Gastroesophageal sphincter (tissue), 4 donors: ENCODE measurements at regions not wholly inside any gene's neighbourhood (a gene's known extent, or its start where the extent isn't known, plus 50 kb on each side); places are given as distances from the start of the nearest gene placed in this dataset.

Experiments
- ATAC-seq: fragments of 150-250 bp; one replicate; pipeline ENCODE4 v1.9.1; 2016; ENCODE audit warnings: mild to moderate bottlenecking, moderate library complexity
- H3K27ac ChIP-seq, 4 donors: fragments of 200-600 bp; sonication (generic) in 3 of 4; 1 replicate in 3 of 4; 2 replicates in 1 of 4; pipeline ENCODE4 v1.5.1; 2016 to 2019
- H3K27me3 ChIP-seq: fragments of 200-600 bp; sonication (generic); one replicate; pipeline ENCODE4 v1.5.1; 2019
- H3K36me3 ChIP-seq, 2 donors: fragments of 200-600 bp; sonication (generic); one replicate each; pipeline ENCODE4 v1.5.1; 2019; ENCODE audit warnings: control low read depth in 1 of 2
- H3K4me1 ChIP-seq, 3 donors: fragments of 200-600 bp; sonication (generic); 1 replicate in 2 of 3; 2 replicates in 1 of 3; pipeline ENCODE4 v1.5.1; 2016 to 2019; ENCODE audit warnings: control low read depth in 2 of 3
- H3K4me3 ChIP-seq, 2 donors: fragments of 200-600 bp; sonication (generic); one replicate each; pipeline ENCODE4 v1.5.1; 2019; ENCODE audit warnings: mild to moderate bottlenecking in 1 of 2, moderate library complexity in 1 of 2
- H3K9me3 ChIP-seq, 3 donors: fragments of 200-600 bp; sonication (generic); one replicate each; pipeline ENCODE4 v1.5.1; 2017 to 2019; ENCODE audit warnings: control low read depth in 2 of 3
- CTCF ChIP-seq, 4 experiments: fragments of 200-600 bp in 2 of 4; fragments of 450-650 bp in 2 of 4; sonication (generic) in 1 of 4; IDR thresholded peaks; one replicate each; pipeline ENCODE4 v1.5.1; 2017 to 2019; ENCODE audit warnings: antibody characterized with exemption in 4 of 4, mild to moderate bottlenecking in 2 of 4, moderate library complexity in 2 of 4
- EP300 ChIP-seq: sonication (generic); formaldehyde crosslinking; IDR thresholded peaks from one replicate; pipeline ENCODE4 v1.6.1; 2017; ENCODE audit warnings: antibody characterized with exemption, mild to moderate bottlenecking
- POLR2A ChIP-seq, 2 donors: fragments of 450-650 bp; IDR thresholded peaks; one replicate each; pipeline ENCODE4 v1.6.1; 2017; ENCODE audit warnings: antibody characterized with exemption in 2 of 2, mild to moderate bottlenecking in 2 of 2, moderate library complexity in 1 of 2
- POLR2AphosphoS5 ChIP-seq: sonication (generic); formaldehyde crosslinking; IDR thresholded peaks from one replicate; pipeline ENCODE4 v1.6.1; 2017; ENCODE audit warnings: antibody characterized with exemption
- WGBS, 2 donors: methylation state at CpG; one replicate each; pipeline ENCODE4 v1.1.5; 2018; ENCODE audit warnings: low coverage in 1 of 2; 5-methylcytosine and 5-hydroxymethylcytosine counted together

GRCh38 chrX:25076941-25077500 is 61.3 kb upstream of the ARX start:
- no peaks in the 10 kb centered on the region for H3K36me3 ChIP-seq
- 63 to 69% methylated on average over 5 to 7 of the region's 9 CpGs for WGBS, 2 donors
- no peaks in the 10 kb centered on the region for H3K9me3 ChIP-seq
- no peaks in the 10 kb centered on the region for H3K4me1 ChIP-seq
- H3K27me3 ChIP-seq = no peaks in the 10 kb centered on the region
- ATAC-seq = no peak
- no peak overlapping the region for H3K27ac ChIP-seq
- TF ChIP-seq EP300 = no peak
- TF ChIP-seq CTCF (IDR thresholded peaks at IDR 0.05) = no peak
- no peak for TF ChIP-seq POLR2AphosphoS5
- no peak for TF ChIP-seq POLR2A (IDR thresholded peaks at IDR 0.05)
- no peak overlapping the region for H3K4me3 ChIP-seq

GRCh38 chrX:25072247-25072646 is 56.5 kb upstream of the ARX start:
- Histone ChIP-seq H3K4me3 (no peak overlapping the region), H3K36me3 (no peaks in the 10 kb centered on the region), H3K27me3 (no peaks in the 10 kb centered on the region), H3K9me3 (no peaks in the 10 kb centered on the region), H3K4me1 (no peaks in the 10 kb centered on the region), H3K27ac (no peak overlapping the region)
- ATAC-seq = no peak
- no peak for TF ChIP-seq POLR2AphosphoS5
- no peak for TF ChIP-seq POLR2A (IDR thresholded peaks at IDR 0.05)
- no peak for TF ChIP-seq CTCF (IDR thresholded peaks at IDR 0.05)
- TF ChIP-seq EP300 = no peak

GRCh38 chrX:25070038-25070437 is 54.3 kb upstream of the ARX start:
- no peak for ATAC-seq
- WGBS, 2 donors = 57 to 67% methylated on average over 1 of the region's 1 CpG
- TF ChIP-seq CTCF (IDR thresholded peaks at IDR 0.05) = no peak
- TF ChIP-seq POLR2A (IDR thresholded peaks at IDR 0.05) = no peak
- TF ChIP-seq POLR2AphosphoS5 = no peak

GRCh38 chrX:25069209-25069608 is 53.4 kb upstream of the ARX start:
- Histone ChIP-seq H3K27ac (no peak overlapping the region), H3K27me3 (no peaks in the 10 kb centered on the region), H3K36me3 (no peaks in the 10 kb centered on the region), H3K4me1 (no peaks in the 10 kb centered on the region), H3K9me3 (no peaks in the 10 kb centered on the region), H3K4me3 (no peak overlapping the region)
- TF ChIP-seq CTCF (IDR thresholded peaks at IDR 0.05) (no peak), EP300 (no peak), POLR2AphosphoS5 (no peak), POLR2A (IDR thresholded peaks at IDR 0.05) (no peak)
- ATAC-seq = no peak
- 100% methylated on average over 1 of the region's 2 CpGs; no CpG with 5 or more reads in 1 of the 2 donors for WGBS, 2 donors

More at GRCh38 chrX:25070038-25070437, 54.3 kb upstream of the ARX start:
- H3K4me3 ChIP-seq = no peak overlapping the region
- no peaks in the 10 kb centered on the region for H3K27me3 ChIP-seq
- H3K36me3 ChIP-seq = no peaks in the 10 kb centered on the region
- no peaks in the 10 kb centered on the region for H3K4me1 ChIP-seq
- no peaks in the 10 kb centered on the region for H3K9me3 ChIP-seq
- H3K27ac ChIP-seq = no peak overlapping the region

GRCh38 chrX:25068340-25068739 is 52.6 kb upstream of the ARX start:
- H3K27me3 ChIP-seq = no peaks in the 10 kb centered on the region
- ATAC-seq = no peak

More at GRCh38 chrX:25068340-25068739, 52.6 kb upstream of the ARX start:
- TF ChIP-seq POLR2AphosphoS5 (no peak), CTCF (IDR thresholded peaks at IDR 0.05) (no peak), EP300 (no peak), POLR2A (IDR thresholded peaks at IDR 0.05) (no peak)
- H3K4me3 ChIP-seq = no peak overlapping the region
- H3K27ac ChIP-seq = no peak overlapping the region
- no peaks in the 10 kb centered on the region for H3K4me1 ChIP-seq
- H3K9me3 ChIP-seq = no peaks in the 10 kb centered on the region
- 79 to 91% methylated on average over 5 of the region's 5 CpGs for WGBS, 2 donors
- H3K36me3 ChIP-seq = no peaks in the 10 kb centered on the region
